Tibial nerve (tissue), 4 donors: ENCODE measurements at regions not wholly inside any gene's neighbourhood (a gene's known extent, or its start where the extent isn't known, plus 50 kb on each side); places are given as distances from the start of the nearest gene placed in this dataset.
"Not testable (repeated sequence)": the region's sequence is repeated elsewhere in the genome, so short reads cannot be mapped to it uniquely, and the experiment has no call there.

Experiments used
- EP300 ChIP-seq, 2 donors: sonication (generic); formaldehyde crosslinking; IDR thresholded peaks; one replicate each; pipeline ENCODE4 v1.6.1; 2017; ENCODE audit warnings: antibody characterized with exemption in 2 of 2, mild to moderate bottlenecking in 1 of 2
- POLR2A ChIP-seq, 2 donors: fragments of 450-650 bp; IDR thresholded peaks; one replicate each; pipeline ENCODE4 v1.6.1; 2017; ENCODE audit warnings: antibody characterized with exemption in 2 of 2, mild to moderate bottlenecking in 2 of 2, moderate library complexity in 2 of 2
- TF ChIP-seq, protein P1 (sequence below), 5 experiments: fragments of 200-600 bp in 3 of 5; fragments of 450-650 bp in 2 of 5; sonication (generic) in 3 of 5; IDR thresholded peaks; one replicate each; pipeline ENCODE4 v1.5.1; 2016 to 2019; ENCODE audit warnings: antibody characterized with exemption in 5 of 5, mild to moderate bottlenecking in 3 of 5, moderate library complexity in 2 of 5

DNA sequence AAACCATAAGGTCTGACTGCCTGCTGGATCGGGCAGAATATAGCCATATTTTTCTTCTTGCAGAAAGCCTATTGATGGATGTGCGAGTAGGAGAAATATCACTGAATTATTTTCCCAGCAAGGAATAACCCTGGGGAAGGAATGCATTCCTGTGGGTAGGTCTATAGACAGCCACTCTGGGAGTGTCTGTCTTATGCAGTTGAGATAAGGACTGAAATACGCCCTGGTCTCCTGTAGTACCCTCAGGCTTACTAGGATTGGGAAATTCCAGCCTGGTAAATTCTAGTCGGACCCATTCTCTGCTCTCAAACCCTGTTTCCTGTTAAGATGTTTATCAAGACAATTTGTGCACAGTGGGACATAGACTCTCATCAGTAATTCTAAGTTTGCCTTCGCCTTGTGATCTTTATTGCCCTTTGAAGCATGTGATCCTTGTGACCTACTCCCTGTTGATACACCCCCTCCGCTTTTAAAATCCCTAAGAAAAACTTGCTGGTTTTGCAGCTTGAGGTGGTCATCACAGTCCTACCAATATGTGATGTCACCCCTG is 506.3 kb downstream of the SOX11 start:
- TF ChIP-seq POLR2A, EP300 (IDR thresholded peaks at IDR 0.05): not testable (repeated sequence)
- TF ChIP-seq, protein P1, sequence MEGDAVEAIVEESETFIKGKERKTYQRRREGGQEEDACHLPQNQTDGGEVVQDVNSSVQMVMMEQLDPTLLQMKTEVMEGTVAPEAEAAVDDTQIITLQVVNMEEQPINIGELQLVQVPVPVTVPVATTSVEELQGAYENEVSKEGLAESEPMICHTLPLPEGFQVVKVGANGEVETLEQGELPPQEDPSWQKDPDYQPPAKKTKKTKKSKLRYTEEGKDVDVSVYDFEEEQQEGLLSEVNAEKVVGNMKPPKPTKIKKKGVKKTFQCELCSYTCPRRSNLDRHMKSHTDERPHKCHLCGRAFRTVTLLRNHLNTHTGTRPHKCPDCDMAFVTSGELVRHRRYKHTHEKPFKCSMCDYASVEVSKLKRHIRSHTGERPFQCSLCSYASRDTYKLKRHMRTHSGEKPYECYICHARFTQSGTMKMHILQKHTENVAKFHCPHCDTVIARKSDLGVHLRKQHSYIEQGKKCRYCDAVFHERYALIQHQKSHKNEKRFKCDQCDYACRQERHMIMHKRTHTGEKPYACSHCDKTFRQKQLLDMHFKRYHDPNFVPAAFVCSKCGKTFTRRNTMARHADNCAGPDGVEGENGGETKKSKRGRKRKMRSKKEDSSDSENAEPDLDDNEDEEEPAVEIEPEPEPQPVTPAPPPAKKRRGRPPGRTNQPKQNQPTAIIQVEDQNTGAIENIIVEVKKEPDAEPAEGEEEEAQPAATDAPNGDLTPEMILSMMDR (IDR thresholded peaks at IDR 0.05), result not testable (repeated sequence)
